ENCODE measurements at regions not wholly inside any gene's neighbourhood (a gene's known extent, or its start where the extent isn't known, plus 50 kb on each side); places are given as distances from the start of the nearest gene placed in this dataset.

- no peak for TF ChIP-seq ARID4B (CRISPR knock-in tag; IDR thresholded peaks at IDR 0.05; ENCODE audit: borderline replicate concordance)
- TF ChIP-seq NR1H2 (CRISPR knock-in tag; IDR thresholded peaks at IDR 0.05): no peak
- no peak for TF ChIP-seq ZNF423 (CRISPR knock-in tag; IDR thresholded peaks at IDR 0.05)
- no peak for TF ChIP-seq CREM (CRISPR knock-in tag; IDR thresholded peaks at IDR 0.05)
- TF ChIP-seq CBFB (CRISPR knock-in tag; IDR thresholded peaks at IDR 0.05; ENCODE audit: low read depth): no peak
- no peak for TF ChIP-seq MLX (CRISPR knock-in tag; IDR thresholded peaks at IDR 0.05)
- TF ChIP-seq AR (CRISPR knock-in tag; IDR thresholded peaks at IDR 0.05): no peak
- no peak for TF ChIP-seq TEAD4 (CRISPR knock-in tag; IDR thresholded peaks at IDR 0.05)
- TF ChIP-seq RORB (CRISPR knock-in tag; IDR thresholded peaks at IDR 0.05): no peak
- no peak for TF ChIP-seq ESRRA (CRISPR knock-in tag; IDR thresholded peaks at IDR 0.05; ENCODE audit: borderline replicate concordance)
Observed at GRCh38 chr16:87199379-87199778, 117.8 kb downstream of the C16orf95 start (continued).

GRCh38 chr16:87199901-87200300 is 117.3 kb downstream of the C16orf95 start:
- Mint-ChIP-seq H3K4me3 (no peak overlapping the region), H3K36me3 (no peaks in the 10 kb centered on the region)

More at GRCh38 chr16:87199901-87200300, 117.3 kb downstream of the C16orf95 start:
- ATAC-seq (no peak), DNase-seq (ENCODE audit: low spot score) (no peak)
- Mint-ChIP-seq H3K4me1 (peaks cover 16% of the 10 kb centered on the region), H3K27me3 (ENCODE audit: low read depth) (no peaks in the 10 kb centered on the region; the same call in 1 of the 2 replicates), H3K27ac (no peak overlapping the region), H3K9me3 (peaks cover 12% of the 10 kb centered on the region)
- no peak for TF ChIP-seq GTF2I (CRISPR knock-in tag; conservative IDR thresholded peaks at IDR 0.05)
- TF ChIP-seq ZNF396 (CRISPR knock-in tag; IDR thresholded peaks at IDR 0.05; ENCODE audit: borderline replicate concordance): no peak
- TF ChIP-seq E2F5 (CRISPR knock-in tag; IDR thresholded peaks at IDR 0.05): no peak
- TF ChIP-seq ATF3 (CRISPR knock-in tag; conservative IDR thresholded peaks at IDR 0.05): no peak
- no peak for TF ChIP-seq ARID4B (CRISPR knock-in tag; IDR thresholded peaks at IDR 0.05; ENCODE audit: borderline replicate concordance)
- no peak for TF ChIP-seq ZNF671 (CRISPR knock-in tag; IDR thresholded peaks at IDR 0.05)
- TF ChIP-seq ETV6 (CRISPR knock-in tag; IDR thresholded peaks at IDR 0.05): no peak
- no peak for TF ChIP-seq CREM (CRISPR knock-in tag; IDR thresholded peaks at IDR 0.05)
- ChIA-PET CTCF (interaction anchor here (2.0 kb wide), 1 partner anchor 79 kb away, joined by 8 read pairs; no protein-coding TSS in a partner anchor), POLR2A (no interaction called here)
